ENCODE measurements at regions not wholly inside any gene's neighbourhood (a gene's known extent, or its start where the extent isn't known, plus 50 kb on each side); places are given as distances from the start of the nearest gene placed in this dataset.

- TF ChIP-seq, protein P1, sequence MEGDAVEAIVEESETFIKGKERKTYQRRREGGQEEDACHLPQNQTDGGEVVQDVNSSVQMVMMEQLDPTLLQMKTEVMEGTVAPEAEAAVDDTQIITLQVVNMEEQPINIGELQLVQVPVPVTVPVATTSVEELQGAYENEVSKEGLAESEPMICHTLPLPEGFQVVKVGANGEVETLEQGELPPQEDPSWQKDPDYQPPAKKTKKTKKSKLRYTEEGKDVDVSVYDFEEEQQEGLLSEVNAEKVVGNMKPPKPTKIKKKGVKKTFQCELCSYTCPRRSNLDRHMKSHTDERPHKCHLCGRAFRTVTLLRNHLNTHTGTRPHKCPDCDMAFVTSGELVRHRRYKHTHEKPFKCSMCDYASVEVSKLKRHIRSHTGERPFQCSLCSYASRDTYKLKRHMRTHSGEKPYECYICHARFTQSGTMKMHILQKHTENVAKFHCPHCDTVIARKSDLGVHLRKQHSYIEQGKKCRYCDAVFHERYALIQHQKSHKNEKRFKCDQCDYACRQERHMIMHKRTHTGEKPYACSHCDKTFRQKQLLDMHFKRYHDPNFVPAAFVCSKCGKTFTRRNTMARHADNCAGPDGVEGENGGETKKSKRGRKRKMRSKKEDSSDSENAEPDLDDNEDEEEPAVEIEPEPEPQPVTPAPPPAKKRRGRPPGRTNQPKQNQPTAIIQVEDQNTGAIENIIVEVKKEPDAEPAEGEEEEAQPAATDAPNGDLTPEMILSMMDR (IDR thresholded peaks at IDR 0.05 in 4 of 5, conservative IDR thresholded peaks at IDR 0.05 in 1 of 5), result no peak
- TF ChIP-seq POLR2A (IDR thresholded peaks at IDR 0.05), result no peak
Measured at GRCh38 chr2:74755386-74755785, 78.5 kb upstream of the HK2 start.

All from gastrocnemius medialis (tissue), 4 donors.